ENCODE measurements at regions not wholly inside any gene's neighbourhood (a gene's known extent, or its start where the extent isn't known, plus 50 kb on each side); places are given as distances from the start of the nearest gene placed in this dataset.

DNA sequence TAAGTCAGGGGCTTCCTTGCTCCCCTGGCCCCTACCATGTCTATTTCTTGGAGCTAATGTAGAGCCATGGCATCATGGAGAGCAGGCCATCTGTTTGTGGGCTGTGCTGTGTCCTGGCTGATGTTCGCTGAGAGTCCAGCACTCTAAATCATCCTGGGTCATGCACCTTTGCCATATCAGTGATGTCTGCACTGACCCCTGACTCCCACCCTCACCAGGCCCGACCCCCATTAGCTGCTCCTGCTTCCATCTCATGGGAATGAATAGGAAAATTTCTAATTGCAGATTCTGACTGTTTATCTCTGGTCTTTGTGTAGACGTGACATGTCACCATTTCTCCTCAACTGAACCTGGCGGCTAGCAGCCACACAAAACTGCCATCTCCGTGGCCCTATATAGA, 236.9 kb downstream of the NSG2 start:
- H3K9me3 ChIP-seq (ENCODE audit: control insufficient read depth in 4 of 4, insufficient read depth in 3 of 4, low read length in 3 of 4), result peaks cover 0 to 6% (median 0%) of the 10 kb centered on the region in 4 donors
- H3K4me3 ChIP-seq, result no peak overlapping the region
- TF ChIP-seq, protein P1, sequence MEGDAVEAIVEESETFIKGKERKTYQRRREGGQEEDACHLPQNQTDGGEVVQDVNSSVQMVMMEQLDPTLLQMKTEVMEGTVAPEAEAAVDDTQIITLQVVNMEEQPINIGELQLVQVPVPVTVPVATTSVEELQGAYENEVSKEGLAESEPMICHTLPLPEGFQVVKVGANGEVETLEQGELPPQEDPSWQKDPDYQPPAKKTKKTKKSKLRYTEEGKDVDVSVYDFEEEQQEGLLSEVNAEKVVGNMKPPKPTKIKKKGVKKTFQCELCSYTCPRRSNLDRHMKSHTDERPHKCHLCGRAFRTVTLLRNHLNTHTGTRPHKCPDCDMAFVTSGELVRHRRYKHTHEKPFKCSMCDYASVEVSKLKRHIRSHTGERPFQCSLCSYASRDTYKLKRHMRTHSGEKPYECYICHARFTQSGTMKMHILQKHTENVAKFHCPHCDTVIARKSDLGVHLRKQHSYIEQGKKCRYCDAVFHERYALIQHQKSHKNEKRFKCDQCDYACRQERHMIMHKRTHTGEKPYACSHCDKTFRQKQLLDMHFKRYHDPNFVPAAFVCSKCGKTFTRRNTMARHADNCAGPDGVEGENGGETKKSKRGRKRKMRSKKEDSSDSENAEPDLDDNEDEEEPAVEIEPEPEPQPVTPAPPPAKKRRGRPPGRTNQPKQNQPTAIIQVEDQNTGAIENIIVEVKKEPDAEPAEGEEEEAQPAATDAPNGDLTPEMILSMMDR (IDR thresholded peaks at IDR 0.05; ENCODE audit: control extremely low read depth, extremely low read depth), result no peak
- ATAC-seq (ENCODE audit: insufficient read depth, low FRiP score), result no peak
- H3K4me1 ChIP-seq (ENCODE audit: control insufficient read depth in 5 of 5, insufficient read depth in 5 of 5, low read length in 5 of 5), result no peaks in the 10 kb centered on the region
- H3K9ac ChIP-seq (ENCODE audit: insufficient read depth in 1 of 2, low read length in 2 of 2), result no peak overlapping the region
- no peak for DNase-seq
- peaks cover 0 to 2% (median 2%) of the 10 kb centered on the region in 3 donors for H3K27me3 ChIP-seq (ENCODE audit: control insufficient read depth in 3 of 3, insufficient read depth in 3 of 3, low read length in 2 of 3)
- WGBS, 2 donors, result 73 to 76% methylated on average over 5 of the region's 5 CpGs
- no peaks in the 10 kb centered on the region for H3K36me3 ChIP-seq (ENCODE audit: control insufficient read depth in 4 of 4, insufficient read depth in 4 of 4, low read length in 4 of 4)
- no peak overlapping the region for H3K27ac ChIP-seq (ENCODE audit: low read depth in 1 of 2, low read length in 1 of 2)

DNA sequence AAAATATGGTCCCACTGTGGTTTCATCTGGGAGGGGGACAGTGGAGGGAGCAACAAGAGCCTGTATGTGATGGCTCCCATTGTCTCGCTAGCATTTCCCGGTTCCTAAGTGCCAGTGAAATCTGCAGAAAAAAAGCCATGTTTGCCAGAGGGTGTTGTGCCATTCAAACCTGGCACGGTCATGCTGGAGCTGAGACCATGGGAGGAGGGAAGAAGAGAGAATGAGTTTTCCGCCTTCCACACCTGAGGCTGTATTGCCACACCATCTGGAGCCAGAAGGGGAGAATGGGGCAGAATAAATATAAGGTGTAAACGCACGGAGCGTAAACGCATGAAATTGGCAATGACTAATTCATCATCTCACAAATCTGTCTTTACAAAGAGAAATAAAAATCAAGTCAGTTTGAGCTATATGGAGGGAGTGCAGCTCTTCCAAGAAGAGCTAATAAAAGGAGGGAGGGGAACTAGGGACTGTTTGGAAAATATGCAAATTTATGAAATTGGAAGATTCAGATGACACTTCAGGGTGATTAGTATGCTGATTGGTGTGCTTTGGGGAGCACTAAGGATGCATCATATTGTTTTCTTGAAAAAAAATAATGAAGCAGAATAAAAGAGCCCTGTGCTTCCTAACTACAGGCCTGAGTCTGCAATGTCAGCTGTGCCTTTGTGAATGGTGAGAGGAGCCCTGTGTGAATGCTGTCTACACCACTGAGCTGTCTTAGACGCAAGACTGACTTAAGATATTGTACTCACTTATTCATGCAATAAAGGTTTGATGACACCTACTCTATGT, 237.9 kb downstream of the NSG2 start:
- Histone ChIP-seq H3K27ac (ENCODE audit: low read depth in 1 of 2, low read length in 1 of 2) (no peak overlapping the region), H3K4me1 (ENCODE audit: control insufficient read depth in 5 of 5, insufficient read depth in 5 of 5, low read length in 5 of 5) (no peaks in the 10 kb centered on the region), H3K27me3 (ENCODE audit: control insufficient read depth in 3 of 3, insufficient read depth in 3 of 3, low read length in 2 of 3) (peaks cover 0 to 2% (median 2%) of the 10 kb centered on the region in 3 donors), H3K4me3 (no peak overlapping the region), H3K36me3 (ENCODE audit: control insufficient read depth in 4 of 4, insufficient read depth in 4 of 4, low read length in 4 of 4) (no peaks in the 10 kb centered on the region), H3K9me3 (ENCODE audit: control insufficient read depth in 4 of 4, insufficient read depth in 3 of 4, low read length in 3 of 4) (peaks cover 0 to 6% (median 0%) of the 10 kb centered on the region in 4 donors), H3K9ac (ENCODE audit: insufficient read depth in 1 of 2, low read length in 2 of 2) (no peak overlapping the region)
- DNase-seq (no peak), ATAC-seq (ENCODE audit: insufficient read depth, low FRiP score) (no peak)
- WGBS, 2 donors, result 88 to 89% methylated on average over 9 of the region's 9 CpGs
- TF ChIP-seq, protein P1 (IDR thresholded peaks at IDR 0.05; ENCODE audit: control extremely low read depth, extremely low read depth), result no peak

DNA sequence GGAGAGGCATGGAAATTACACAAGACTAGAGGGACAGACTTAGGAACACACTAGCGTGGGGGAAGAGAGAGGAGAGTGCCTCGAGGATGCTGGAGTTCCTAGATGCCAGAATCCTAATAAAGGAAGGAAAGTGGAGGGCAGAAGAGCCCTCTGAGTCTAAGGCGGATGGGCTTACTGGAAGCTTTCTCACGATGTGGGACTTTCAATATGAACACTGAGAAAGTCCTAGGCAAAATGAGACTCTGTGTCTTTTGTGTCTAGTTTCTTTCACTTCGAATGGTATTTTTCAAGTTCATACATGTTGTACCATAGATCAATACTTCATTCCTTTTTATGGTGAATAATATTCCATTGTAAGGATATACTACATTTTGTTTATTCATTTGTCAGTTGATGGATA, 239.4 kb downstream of the NSG2 start:
- TF ChIP-seq, protein P1 (IDR thresholded peaks at IDR 0.05; ENCODE audit: control extremely low read depth, extremely low read depth), result no peak
- Histone ChIP-seq H3K36me3 (ENCODE audit: control insufficient read depth in 4 of 4, insufficient read depth in 4 of 4, low read length in 4 of 4) (no peaks in the 10 kb centered on the region), H3K4me3 (no peak overlapping the region), H3K4me1 (ENCODE audit: control insufficient read depth in 5 of 5, insufficient read depth in 5 of 5, low read length in 5 of 5) (no peaks in the 10 kb centered on the region), H3K27me3 (ENCODE audit: control insufficient read depth in 3 of 3, insufficient read depth in 3 of 3, low read length in 2 of 3) (peaks cover 0 to 2% (median 2%) of the 10 kb centered on the region in 3 donors), H3K9me3 (ENCODE audit: control insufficient read depth in 4 of 4, insufficient read depth in 3 of 4, low read length in 3 of 4) (peaks cover 0 to 2% (median 0%) of the 10 kb centered on the region in 4 donors), H3K27ac (ENCODE audit: low read depth in 1 of 2, low read length in 1 of 2) (no peak overlapping the region), H3K9ac (ENCODE audit: insufficient read depth in 1 of 2, low read length in 2 of 2) (no peak overlapping the region)
- DNase-seq (no peak), ATAC-seq (ENCODE audit: insufficient read depth, low FRiP score) (no peak)
- WGBS, 2 donors, result 59 to 74% methylated on average over 5 of the region's 5 CpGs
